ENCODE measurements at regions not wholly inside any gene's neighbourhood (a gene's known extent, or its start where the extent isn't known, plus 50 kb on each side); places are given as distances from the start of the nearest gene placed in this dataset.

DNA sequence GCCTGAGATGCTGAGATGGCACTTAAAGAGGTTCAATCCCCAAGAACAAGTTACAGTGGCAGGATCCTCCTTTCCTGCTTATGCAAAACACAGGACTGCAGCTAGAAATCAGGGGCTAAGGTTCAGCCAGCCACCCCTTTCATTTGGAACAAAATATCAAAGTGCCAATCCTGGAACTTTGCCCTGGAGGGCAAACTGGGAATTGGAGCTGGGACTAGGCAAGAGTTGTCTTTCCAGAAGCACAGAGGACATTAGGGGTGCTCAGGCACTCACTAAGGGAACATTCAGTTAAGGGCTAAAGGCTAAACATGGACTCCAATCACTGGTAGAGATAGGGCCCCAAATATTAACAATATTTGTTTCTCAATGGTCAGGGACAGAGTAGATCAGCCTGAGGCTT, 237.2 kb downstream of the EMP1 start:
- no peaks in the 10 kb centered on the region for H3F3A ChIP-seq (replicated peaks; ENCODE audit: insufficient read depth)
- no peaks in the 10 kb centered on the region for H3K79me2 ChIP-seq (ENCODE audit: insufficient read depth)
- no peaks in the 10 kb centered on the region for H4K20me1 ChIP-seq (ENCODE audit: insufficient read depth)
- no peak for TF ChIP-seq RFX5 (IDR thresholded peaks at IDR 0.05; ENCODE audit: low read length)
- TF ChIP-seq EP300 (IDR thresholded peaks at IDR 0.05; ENCODE audit: borderline replicate concordance in 1 of 2, low read depth in 1 of 2, low read length in 1 of 2): no peak
- TF ChIP-seq GABPA (IDR thresholded peaks at IDR 0.05; ENCODE audit: low read depth): no peak
- no peak for TF ChIP-seq MEF2A (IDR thresholded peaks at IDR 0.05; ENCODE audit: borderline replicate concordance, low read depth)
- no peak for TF ChIP-seq POLR2AphosphoS5 (IDR thresholded peaks at IDR 0.05; ENCODE audit: low read depth, low read length)
- no peak for TF ChIP-seq TCF12 (IDR thresholded peaks at IDR 0.05)
- TF ChIP-seq NFIC (IDR thresholded peaks at IDR 0.05; ENCODE audit: borderline replicate concordance): no peak
- TF ChIP-seq, protein P1, sequence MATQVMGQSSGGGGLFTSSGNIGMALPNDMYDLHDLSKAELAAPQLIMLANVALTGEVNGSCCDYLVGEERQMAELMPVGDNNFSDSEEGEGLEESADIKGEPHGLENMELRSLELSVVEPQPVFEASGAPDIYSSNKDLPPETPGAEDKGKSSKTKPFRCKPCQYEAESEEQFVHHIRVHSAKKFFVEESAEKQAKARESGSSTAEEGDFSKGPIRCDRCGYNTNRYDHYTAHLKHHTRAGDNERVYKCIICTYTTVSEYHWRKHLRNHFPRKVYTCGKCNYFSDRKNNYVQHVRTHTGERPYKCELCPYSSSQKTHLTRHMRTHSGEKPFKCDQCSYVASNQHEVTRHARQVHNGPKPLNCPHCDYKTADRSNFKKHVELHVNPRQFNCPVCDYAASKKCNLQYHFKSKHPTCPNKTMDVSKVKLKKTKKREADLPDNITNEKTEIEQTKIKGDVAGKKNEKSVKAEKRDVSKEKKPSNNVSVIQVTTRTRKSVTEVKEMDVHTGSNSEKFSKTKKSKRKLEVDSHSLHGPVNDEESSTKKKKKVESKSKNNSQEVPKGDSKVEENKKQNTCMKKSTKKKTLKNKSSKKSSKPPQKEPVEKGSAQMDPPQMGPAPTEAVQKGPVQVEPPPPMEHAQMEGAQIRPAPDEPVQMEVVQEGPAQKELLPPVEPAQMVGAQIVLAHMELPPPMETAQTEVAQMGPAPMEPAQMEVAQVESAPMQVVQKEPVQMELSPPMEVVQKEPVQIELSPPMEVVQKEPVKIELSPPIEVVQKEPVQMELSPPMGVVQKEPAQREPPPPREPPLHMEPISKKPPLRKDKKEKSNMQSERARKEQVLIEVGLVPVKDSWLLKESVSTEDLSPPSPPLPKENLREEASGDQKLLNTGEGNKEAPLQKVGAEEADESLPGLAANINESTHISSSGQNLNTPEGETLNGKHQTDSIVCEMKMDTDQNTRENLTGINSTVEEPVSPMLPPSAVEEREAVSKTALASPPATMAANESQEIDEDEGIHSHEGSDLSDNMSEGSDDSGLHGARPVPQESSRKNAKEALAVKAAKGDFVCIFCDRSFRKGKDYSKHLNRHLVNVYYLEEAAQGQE (IDR thresholded peaks at IDR 0.05; ENCODE audit: low read depth, low read length): no peak
- TF ChIP-seq, protein P2, sequence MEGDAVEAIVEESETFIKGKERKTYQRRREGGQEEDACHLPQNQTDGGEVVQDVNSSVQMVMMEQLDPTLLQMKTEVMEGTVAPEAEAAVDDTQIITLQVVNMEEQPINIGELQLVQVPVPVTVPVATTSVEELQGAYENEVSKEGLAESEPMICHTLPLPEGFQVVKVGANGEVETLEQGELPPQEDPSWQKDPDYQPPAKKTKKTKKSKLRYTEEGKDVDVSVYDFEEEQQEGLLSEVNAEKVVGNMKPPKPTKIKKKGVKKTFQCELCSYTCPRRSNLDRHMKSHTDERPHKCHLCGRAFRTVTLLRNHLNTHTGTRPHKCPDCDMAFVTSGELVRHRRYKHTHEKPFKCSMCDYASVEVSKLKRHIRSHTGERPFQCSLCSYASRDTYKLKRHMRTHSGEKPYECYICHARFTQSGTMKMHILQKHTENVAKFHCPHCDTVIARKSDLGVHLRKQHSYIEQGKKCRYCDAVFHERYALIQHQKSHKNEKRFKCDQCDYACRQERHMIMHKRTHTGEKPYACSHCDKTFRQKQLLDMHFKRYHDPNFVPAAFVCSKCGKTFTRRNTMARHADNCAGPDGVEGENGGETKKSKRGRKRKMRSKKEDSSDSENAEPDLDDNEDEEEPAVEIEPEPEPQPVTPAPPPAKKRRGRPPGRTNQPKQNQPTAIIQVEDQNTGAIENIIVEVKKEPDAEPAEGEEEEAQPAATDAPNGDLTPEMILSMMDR (IDR thresholded peaks at IDR 0.05): no peak
- TF ChIP-seq, protein P3, sequence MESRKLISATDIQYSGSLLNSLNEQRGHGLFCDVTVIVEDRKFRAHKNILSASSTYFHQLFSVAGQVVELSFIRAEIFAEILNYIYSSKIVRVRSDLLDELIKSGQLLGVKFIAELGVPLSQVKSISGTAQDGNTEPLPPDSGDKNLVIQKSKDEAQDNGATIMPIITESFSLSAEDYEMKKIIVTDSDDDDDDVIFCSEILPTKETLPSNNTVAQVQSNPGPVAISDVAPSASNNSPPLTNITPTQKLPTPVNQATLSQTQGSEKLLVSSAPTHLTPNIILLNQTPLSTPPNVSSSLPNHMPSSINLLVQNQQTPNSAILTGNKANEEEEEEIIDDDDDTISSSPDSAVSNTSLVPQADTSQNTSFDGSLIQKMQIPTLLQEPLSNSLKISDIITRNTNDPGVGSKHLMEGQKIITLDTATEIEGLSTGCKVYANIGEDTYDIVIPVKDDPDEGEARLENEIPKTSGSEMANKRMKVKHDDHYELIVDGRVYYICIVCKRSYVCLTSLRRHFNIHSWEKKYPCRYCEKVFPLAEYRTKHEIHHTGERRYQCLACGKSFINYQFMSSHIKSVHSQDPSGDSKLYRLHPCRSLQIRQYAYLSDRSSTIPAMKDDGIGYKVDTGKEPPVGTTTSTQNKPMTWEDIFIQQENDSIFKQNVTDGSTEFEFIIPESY (IDR thresholded peaks at IDR 0.05; ENCODE audit: borderline replicate concordance, low read depth): no peak
- TF ChIP-seq, protein P4, sequence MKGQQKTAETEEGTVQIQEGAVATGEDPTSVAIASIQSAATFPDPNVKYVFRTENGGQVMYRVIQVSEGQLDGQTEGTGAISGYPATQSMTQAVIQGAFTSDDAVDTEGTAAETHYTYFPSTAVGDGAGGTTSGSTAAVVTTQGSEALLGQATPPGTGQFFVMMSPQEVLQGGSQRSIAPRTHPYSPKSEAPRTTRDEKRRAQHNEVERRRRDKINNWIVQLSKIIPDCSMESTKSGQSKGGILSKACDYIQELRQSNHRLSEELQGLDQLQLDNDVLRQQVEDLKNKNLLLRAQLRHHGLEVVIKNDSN (IDR thresholded peaks at IDR 0.05; ENCODE audit: borderline replicate concordance, low read depth): no peak
- TF ChIP-seq RXRA (IDR thresholded peaks at IDR 0.05; ENCODE audit: borderline replicate concordance, low read depth): no peak
- TF ChIP-seq TAF1 (IDR thresholded peaks at IDR 0.05; ENCODE audit: borderline replicate concordance, low read depth, low read length): no peak
- TF ChIP-seq EZH2phosphoT487 (IDR thresholded peaks at IDR 0.05; ENCODE audit: borderline replicate concordance, low read depth): no peak
- no peak for TF ChIP-seq CHD2 (IDR thresholded peaks at IDR 0.05; ENCODE audit: low read length, partially characterized antibody)
- TF ChIP-seq GATA2 (CRISPR knock-in tag; IDR thresholded peaks at IDR 0.05): no peak
- no peaks in the 10 kb centered on the region for H3K36me3 ChIP-seq (replicated peaks in 1 of 2; ENCODE audit: control insufficient read depth in 1 of 2, insufficient read depth in 2 of 2, low read length in 1 of 2)
- H3K4me1 ChIP-seq (ENCODE audit: control insufficient read depth in 1 of 2, insufficient read depth in 2 of 2, low read depth in 1 of 2, low read length in 1 of 2): peaks cover 0 to 3% of the 10 kb centered on the region in 2 experiments; a peak in 1 of 4 replicates
- H3K27me3 ChIP-seq (ENCODE audit: insufficient read depth): no peaks in the 10 kb centered on the region; the same call in 1 of the 2 replicates
- H3K4me2 ChIP-seq: no peak overlapping the region
- no peak for DNase-seq
- no peaks in the 10 kb centered on the region for H3K9me3 ChIP-seq
- H2AFZ ChIP-seq (ENCODE audit: low read depth): no peak overlapping the region
- H3K4me3 ChIP-seq (ENCODE audit: low read depth in 2 of 2, low read length in 1 of 2): no peak overlapping the region
- ChIA-PET CTCF (no interaction called here), POLR2A (no interaction called here)
- no peak overlapping the region for H3K9ac ChIP-seq
- no peaks in the 10 kb centered on the region for H3K9me2 ChIP-seq
- no peak overlapping the region for H3K27ac ChIP-seq (ENCODE audit: low read depth in 2 of 2, low read length in 1 of 2)

Measured in SK-N-SH (cell line).